Right lung (tissue), 2 donors: ENCODE measurements at regions not wholly inside any gene's neighbourhood (a gene's known extent, or its start where the extent isn't known, plus 50 kb on each side); places are given as distances from the start of the nearest gene placed in this dataset.
"Not testable (repeated sequence)": the region's sequence is repeated elsewhere in the genome, so short reads cannot be mapped to it uniquely, and the experiment has no call there.

Experiments
- DNase-seq, 2 donors: peaks; one replicate each; pipeline ENCODE4 v3.0.0-alpha.2; 2013

DNA sequence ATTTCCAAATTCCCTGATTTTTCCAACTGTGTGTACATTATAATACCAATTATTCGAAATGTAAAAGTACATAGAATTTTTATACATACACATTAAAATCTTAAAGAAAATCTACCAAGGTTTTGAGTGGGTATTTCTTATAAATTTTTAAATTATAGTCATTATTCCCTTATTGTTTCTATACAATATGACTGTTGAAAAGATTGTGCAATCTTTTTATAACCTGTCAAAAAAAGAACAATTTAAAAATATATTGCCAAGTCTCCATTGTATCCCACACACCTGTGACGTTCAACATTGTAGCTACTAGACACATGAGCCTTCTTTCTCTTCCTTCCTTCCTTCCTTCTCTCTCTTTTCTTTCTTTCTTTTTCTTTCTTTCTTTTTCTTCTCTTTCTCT, 473.2 kb upstream of the CHRM3 start:
- no peak for DNase-seq

- DNase-seq: no peak
These were observed 474.2 kb upstream of the CHRM3 start for GRCh38 chr1:238912148-238912547.

- not testable (repeated sequence) for DNase-seq
These were observed 483.6 kb upstream of the CHRM3 start for GRCh38 chr1:238902752-238903151.

DNA sequence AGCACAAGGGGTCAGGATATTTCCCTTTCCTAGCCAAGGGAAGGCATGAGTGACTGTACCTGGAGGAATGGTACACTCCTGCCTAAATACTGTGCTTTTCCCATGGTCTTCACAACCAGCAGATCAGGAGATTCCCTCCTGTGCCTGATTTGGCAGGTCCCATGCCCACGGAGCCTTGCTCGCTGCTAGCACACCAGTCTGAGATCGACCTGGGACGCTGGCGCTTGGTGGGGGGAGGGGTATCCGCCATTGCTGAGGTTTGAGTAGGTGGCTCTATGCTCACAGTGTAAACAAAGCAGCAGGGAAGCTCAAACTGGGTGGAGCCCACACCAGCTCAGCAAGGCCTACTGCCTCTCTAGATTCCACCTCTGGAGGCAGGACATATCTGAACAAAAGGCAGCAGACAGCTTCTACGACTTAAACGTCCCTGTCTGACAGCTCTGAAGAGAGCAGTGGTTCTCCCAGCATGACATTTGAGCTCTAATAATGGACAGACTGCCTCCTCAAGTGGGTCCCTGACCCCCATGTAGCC, 486.0 kb upstream of the CHRM3 start:
- no peak for DNase-seq

- no peak for DNase-seq
These were observed 487.5 kb upstream of the CHRM3 start for GRCh38 chr1:238898856-238899255.

GRCh38 chr1:238895911-238896310, 490.5 kb upstream of the CHRM3 start:
- DNase-seq: no peak

GRCh38 chr1:238892612-238893011, 493.8 kb upstream of the CHRM3 start:
- DNase-seq: no peak

DNA sequence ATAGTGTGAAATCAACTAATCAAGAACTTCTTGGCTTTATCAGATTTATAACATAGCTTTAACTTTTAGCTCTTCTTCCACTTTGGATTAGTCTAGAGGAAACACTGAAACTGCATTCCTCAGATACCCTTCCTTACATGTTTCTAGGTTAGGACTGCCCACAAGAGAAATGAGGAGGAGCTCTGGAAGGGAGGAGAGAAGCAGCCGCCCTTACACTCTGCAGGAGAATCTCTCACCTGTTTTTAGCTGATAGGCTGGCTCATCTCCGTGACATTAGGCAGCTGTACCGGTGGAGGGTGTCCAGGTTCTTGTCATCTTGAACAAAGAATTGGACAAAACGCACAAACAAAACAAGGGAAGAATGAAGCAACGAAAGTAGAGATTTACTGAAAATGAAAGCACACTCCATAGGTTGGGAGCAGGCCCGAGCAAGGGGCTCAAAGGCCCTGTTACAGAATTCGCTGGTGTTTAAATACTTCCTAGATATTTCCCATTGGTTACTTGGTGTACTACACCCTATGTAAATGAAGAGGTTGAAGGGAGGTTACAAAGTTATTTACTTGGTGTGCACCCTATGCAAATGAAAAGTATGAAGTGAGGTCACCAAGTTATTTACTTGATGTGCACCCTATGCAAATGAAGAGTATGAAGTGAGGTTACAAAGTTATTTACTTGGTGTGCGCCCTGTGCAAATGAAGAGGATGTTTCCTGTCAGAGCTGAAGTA, 524.9 kb upstream of the CHRM3 start:
- DNase-seq: no peak

- no peak for DNase-seq
These were observed 552.4 kb upstream of the CHRM3 start for GRCh38 chr1:238833919-238834318.

DNA sequence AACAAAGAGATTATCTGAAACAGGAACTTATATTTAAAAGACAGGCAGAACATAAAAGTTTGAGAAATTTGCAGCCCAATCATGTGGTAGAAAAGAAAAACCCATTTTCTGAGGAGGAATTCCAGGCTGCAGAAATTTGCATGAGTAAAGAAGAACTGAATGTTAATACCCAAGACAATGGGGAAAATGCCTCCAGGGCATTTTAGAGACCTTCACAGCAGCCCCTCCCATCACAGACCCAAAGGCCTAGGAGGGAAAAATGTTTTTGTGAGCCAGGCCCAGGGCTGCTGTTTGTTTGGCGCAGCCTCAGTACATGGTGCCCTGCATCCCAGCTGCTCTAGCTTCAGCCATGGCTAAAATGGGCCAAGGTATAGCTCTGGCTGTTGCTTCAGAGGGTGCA, 554.3 kb upstream of the CHRM3 start:
- no peak for DNase-seq

DNA sequence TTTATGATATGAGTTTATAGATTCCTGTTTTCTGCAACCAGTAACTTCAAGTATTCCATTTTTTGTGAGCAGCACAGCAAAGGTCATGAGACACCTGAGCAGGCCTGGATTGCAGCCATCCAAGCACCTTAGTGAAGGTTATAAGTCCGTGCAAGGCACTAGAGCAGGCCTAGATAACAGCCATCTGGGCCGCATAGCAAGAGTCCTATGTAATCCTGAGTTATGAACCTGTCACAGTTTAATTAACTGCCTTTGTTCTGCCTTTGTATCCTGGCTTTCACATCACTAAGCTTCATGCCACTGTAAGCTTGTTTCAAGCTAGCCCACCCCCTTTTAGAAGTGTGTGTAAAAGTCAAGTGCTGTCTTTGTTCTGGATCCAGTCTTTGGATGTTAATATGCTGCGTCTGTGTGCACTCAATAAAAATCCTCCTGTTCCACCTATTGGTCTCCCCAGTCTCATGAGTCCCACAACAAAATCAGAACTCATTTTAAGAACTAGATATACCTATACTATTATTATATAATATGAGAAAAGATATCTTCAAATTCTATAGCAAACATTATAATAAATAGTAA, 556.2 kb upstream of the CHRM3 start:
- no peak for DNase-seq

GRCh38 chr1:238826891-238827290, 559.5 kb upstream of the CHRM3 start:
- no peak for DNase-seq

- no peak for DNase-seq
These were observed 563.0 kb upstream of the CHRM3 start for GRCh38 chr1:238823416-238823815.

GRCh38 chr1:238811211-238811879, 575.0 kb upstream of the CHRM3 start:
- DNase-seq: no peak

DNA sequence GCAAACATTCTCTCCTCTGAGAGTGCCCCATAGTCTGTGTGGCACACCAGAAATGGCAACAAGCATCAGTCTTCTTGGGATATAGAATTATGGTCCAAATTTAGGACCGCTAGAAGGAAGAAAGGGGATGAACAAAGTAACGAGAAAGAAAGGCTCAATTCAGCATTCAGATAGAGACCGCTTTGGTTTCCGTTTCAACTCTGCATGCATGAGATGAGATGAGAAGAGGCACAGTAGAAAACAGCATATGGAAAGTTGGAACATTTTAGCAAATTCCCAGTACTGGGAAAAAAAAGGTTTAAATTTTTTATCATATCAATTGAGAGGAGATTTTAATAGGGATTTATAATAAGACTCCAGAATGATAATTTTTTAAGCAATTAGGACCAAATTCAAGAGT, 595.5 kb upstream of the CHRM3 start:
- DNase-seq: no peak

DNA sequence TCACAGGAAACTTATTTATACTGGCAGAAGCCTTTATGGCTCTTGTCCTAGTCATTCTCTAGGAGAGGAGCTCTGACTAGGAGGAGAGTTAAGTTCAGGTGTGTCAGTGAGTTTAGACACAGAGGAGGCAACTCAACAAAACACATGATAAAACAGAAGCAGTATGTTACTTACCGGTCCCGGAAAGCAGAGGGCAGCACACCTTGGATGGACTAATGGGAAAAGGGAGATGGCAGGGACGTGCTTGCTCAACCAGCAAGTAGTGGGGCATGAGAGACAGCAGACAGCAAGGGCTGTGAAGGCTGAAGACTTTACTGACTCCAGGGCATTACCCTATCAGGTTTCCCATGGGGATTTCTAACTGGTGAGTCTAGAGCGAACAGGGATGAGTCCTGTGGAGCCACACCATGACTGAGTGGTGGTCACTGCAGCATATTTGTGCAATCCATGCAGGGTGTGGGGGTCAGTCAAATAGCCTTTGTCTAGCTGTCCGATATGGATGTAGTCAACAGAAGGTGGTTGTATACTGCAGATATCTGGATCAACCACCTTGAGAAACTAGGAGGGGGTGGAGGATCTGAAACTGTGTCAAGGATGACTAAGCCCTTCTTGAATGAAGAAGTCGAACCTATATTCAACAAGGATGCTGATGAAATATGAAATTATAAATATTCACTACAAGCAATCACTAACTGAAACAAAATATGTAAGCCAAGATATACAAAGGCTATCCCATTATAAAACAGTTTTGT, 596.3 kb upstream of the CHRM3 start:
- DNase-seq: no peak

- peak in 1 of 2 donors; percentile 7 for DNase-seq
These were observed 598.9 kb upstream of the CHRM3 start for GRCh38 chr1:238787471-238787870.

DNA sequence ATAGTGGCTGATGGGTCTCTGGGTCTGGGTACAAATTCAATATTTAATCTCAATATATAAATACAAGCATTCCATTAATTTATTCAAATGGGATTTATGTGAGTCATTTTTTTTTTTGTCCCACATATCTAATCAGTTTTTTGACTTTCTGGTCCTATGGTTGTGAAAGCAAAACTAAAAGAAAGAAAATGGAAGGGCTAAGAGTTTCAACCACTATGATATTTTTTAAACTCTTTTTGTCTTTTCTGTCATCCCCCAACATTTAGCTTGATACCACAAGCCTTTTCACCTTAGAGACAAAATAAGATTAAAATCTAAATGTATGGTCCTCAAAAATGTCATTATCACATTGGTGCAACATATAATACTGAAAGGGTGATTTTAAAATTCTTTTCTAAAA, 602.7 kb upstream of the CHRM3 start:
- DNase-seq: no peak

DNA sequence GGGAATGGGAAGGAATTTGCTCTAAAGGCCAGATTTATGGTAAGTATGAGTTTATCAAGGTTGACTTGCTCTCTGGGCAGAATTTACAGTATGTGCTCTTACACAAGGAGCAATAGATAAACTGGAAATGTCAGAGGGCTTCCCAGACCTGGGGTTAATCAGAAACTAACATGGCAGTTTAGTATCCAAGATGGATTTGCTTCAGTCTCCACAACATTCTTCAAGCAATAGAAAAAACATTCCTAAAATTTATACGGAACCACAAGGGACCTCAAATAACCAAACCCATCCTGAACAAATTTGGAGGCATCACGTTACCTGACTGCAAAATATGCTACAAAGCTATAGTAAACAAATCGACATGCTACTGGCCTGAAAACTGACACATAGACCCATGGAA, 606.7 kb upstream of the CHRM3 start:
- DNase-seq: no peak

DNA sequence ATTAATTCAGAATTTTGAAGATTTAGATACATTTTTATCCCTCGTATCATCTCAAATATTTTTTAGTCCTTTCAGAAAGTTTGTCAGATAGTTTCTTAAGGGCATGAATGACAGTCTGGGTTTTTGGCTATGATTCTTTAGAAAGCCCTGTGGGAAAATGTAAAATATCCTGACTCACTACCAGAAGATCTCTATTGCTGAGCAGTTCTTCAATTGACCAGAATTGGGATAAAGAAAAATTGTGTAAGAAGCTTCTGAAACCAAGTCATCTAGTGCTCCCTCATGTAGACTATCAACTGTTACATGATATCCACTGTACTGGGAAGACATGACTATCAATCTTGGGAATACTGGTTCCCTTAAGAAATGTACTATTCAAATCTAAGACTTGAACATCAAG, 608.3 kb upstream of the CHRM3 start:
- DNase-seq: no peak

DNA sequence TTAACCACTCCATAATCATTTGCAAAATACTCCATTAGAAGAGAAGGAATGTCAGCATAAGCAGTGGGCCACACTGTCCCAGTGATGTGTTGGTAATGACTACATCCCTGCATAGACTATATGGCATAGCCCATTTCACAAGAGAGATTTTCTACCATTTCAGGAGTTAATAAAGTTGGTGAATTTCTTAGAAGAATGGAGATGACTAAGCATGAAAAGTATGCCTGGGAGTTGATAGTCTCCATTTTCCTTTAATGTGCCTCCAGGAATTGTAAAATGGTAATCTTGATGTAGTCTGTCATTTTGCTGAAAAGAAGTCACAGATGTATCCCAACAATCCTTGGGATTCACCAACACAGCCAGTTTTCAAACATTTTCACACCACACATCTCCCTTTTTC, 608.8 kb upstream of the CHRM3 start:
- DNase-seq: no peak

DNA sequence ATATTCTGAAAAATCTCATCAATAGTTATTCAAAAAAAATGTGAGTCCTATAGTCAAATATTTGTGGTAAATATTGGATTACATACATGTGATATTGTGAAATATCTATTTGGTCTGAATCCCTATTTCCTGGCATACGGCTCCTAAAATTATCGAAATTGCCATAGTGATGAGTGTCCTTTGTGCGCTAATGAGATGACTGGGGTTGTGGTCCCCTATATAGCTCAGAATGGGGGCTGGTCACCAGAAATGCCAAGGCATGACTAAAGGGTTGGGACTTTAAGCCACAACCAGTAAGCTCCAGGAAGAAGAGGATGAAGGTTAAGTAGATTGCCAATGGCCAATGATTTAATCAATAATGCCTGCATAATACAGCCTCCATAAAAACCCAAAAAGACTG, 610.2 kb upstream of the CHRM3 start:
- DNase-seq: no peak
